Smooth muscle cell (in vitro differentiated cells): ENCODE measurements at regions not wholly inside any gene's neighbourhood (a gene's known extent, or its start where the extent isn't known, plus 50 kb on each side); places are given as distances from the start of the nearest gene placed in this dataset.

Experiments
- DNase-seq: peaks from one replicate; lab custom pipeline; 2025; ENCODE audit not compliant: unreplicated experiment; lab: John Stamatoyannopoulos, UW
- H2AFZ ChIP-seq: fragments of 200-600 bp; sonication (generic); 2 replicates; pipeline ENCODE4 v1.6.0; 2016; ENCODE audit warnings: antibody characterized with exemption, low read depth, mild to moderate bottlenecking
- H3F3A ChIP-seq: fragments of 200-600 bp; sonication (generic); 2 replicates; pipeline ENCODE4 v1.6.0; 2017; ENCODE audit warnings: antibody characterized with exemption, low read depth
- H3K27ac ChIP-seq: fragments of 200-600 bp; sonication (generic); 2 replicates; pipeline ENCODE4 v1.5.1; 2016; ENCODE audit warnings: low read depth, mild to moderate bottlenecking
- H3K27me3 ChIP-seq: fragments of 200-600 bp; sonication (generic); 2 replicates; pipeline ENCODE4 v1.6.1; 2016; ENCODE audit warnings: low read depth, mild to moderate bottlenecking
- H3K36me3 ChIP-seq: fragments of 200-600 bp; sonication (generic); 2 replicates; pipeline ENCODE4 v1.5.1; 2016; ENCODE audit warnings: low read depth
- H3K4me1 ChIP-seq: fragments of 200-600 bp; sonication (generic); 2 replicates; pipeline ENCODE4 v1.5.1; 2016; ENCODE audit warnings: low read depth
- H3K4me2 ChIP-seq: fragments of 200-600 bp; sonication (generic); 2 replicates; pipeline ENCODE4 v1.6.0; 2016; ENCODE audit warnings: mild to moderate bottlenecking
- H3K4me3 ChIP-seq: fragments of 200-600 bp; sonication (generic); 2 replicates; pipeline ENCODE4 v1.5.1; 2016; ENCODE audit warnings: mild to moderate bottlenecking
- H3K79me2 ChIP-seq: fragments of 200-600 bp; sonication (generic); 2 replicates; pipeline ENCODE4 v1.6.0; 2016; ENCODE audit warnings: low read depth, mild to moderate bottlenecking
- H3K9ac ChIP-seq: fragments of 200-600 bp; sonication (generic); 2 replicates; pipeline ENCODE4 v1.6.0; 2016; ENCODE audit warnings: low read depth
- H3K9me3 ChIP-seq: fragments of 200-600 bp; sonication (generic); replicated peaks from 2 replicates; pipeline ENCODE4 v1.5.1; 2016; ENCODE audit warnings: low read depth
- H4K20me1 ChIP-seq: fragments of 200-600 bp; sonication (generic); 2 replicates; pipeline ENCODE4 v1.6.0; 2016; ENCODE audit warnings: low read depth
- CTCF ChIP-seq: fragments of 200-600 bp; sonication (generic); IDR thresholded peaks from 2 replicates; pipeline ENCODE4 v1.5.1; 2017; ENCODE audit warnings: borderline replicate concordance, mild to moderate bottlenecking, antibody characterized with exemption; ENCODE audit not compliant: insufficient read depth, poor library complexity, severe bottlenecking
- WGBS: methylation state at CpG from one replicate; pipeline ENCODE4 v1.1.7; 2016; ENCODE audit warnings: low lambda C conversion rate; 5-methylcytosine and 5-hydroxymethylcytosine counted together

GRCh38 chr5:163089926-163090325, 347.5 kb upstream of the CCNG1 start:
- no peak overlapping the region for H3K4me3 ChIP-seq
- H3K9me3 ChIP-seq: no peaks in the 10 kb centered on the region
- TF ChIP-seq CTCF: no peak
- H3F3A ChIP-seq: no peaks in the 10 kb centered on the region
- no peaks in the 10 kb centered on the region for H3K36me3 ChIP-seq
- no peaks in the 10 kb centered on the region for H4K20me1 ChIP-seq
- H3K4me2 ChIP-seq: no peak overlapping the region
- WGBS: 94% methylated on average over 1 of the region's 1 CpG
- peaks cover 12% of the 10 kb centered on the region for H3K4me1 ChIP-seq
- no peaks in the 10 kb centered on the region for H3K27me3 ChIP-seq
- H3K27ac ChIP-seq: no peak overlapping the region
- H3K79me2 ChIP-seq: no peaks in the 10 kb centered on the region
- DNase-seq: no peak
- no peak overlapping the region for H3K9ac ChIP-seq
- H2AFZ ChIP-seq: no peak overlapping the region

- H3K79me2 ChIP-seq: no peaks in the 10 kb centered on the region
- H3K4me2 ChIP-seq: no peak overlapping the region
- TF ChIP-seq CTCF: no peak
Measured at GRCh38 chr5:163094492-163095180, 342.8 kb upstream of the CCNG1 start.

GRCh38 chr5:163104464-163104863, 332.9 kb upstream of the CCNG1 start:
- no peak for DNase-seq
- Histone ChIP-seq H3K9me3 (no peaks in the 10 kb centered on the region), H3F3A (no peaks in the 10 kb centered on the region), H4K20me1 (no peaks in the 10 kb centered on the region), H3K27ac (no peak overlapping the region), H3K4me3 (no peak overlapping the region), H2AFZ (no peak overlapping the region), H3K27me3 (no peaks in the 10 kb centered on the region), H3K4me2 (no peak overlapping the region), H3K4me1 (no peaks in the 10 kb centered on the region), H3K36me3 (no peaks in the 10 kb centered on the region), H3K9ac (no peak overlapping the region), H3K79me2 (no peaks in the 10 kb centered on the region)
- whole genome bisulfite sequencing: 51% methylated on average over 5 of the region's 5 CpGs
- no peak for TF ChIP-seq CTCF

More at GRCh38 chr5:163094492-163095180, 342.8 kb upstream of the CCNG1 start:
- Histone ChIP-seq H3K9ac (no peak overlapping the region), H3K4me1 (peaks cover 2% of the 10 kb centered on the region), H4K20me1 (no peaks in the 10 kb centered on the region), H3F3A (no peaks in the 10 kb centered on the region), H3K36me3 (no peaks in the 10 kb centered on the region), H3K4me3 (no peak overlapping the region), H3K9me3 (no peaks in the 10 kb centered on the region), H2AFZ (no peak overlapping the region), H3K27me3 (no peaks in the 10 kb centered on the region), H3K27ac (no peak overlapping the region)
- no peak for DNase-seq
- 73% methylated on average over 8 of the region's 8 CpGs for WGBS

- H3F3A ChIP-seq: no peaks in the 10 kb centered on the region
- H3K4me1 ChIP-seq: no peaks in the 10 kb centered on the region
- H3K27ac ChIP-seq: no peak overlapping the region
- H2AFZ ChIP-seq: no peak overlapping the region
- H3K4me2 ChIP-seq: no peak overlapping the region
- no peak for DNase-seq
- no peaks in the 10 kb centered on the region for H3K27me3 ChIP-seq
- H4K20me1 ChIP-seq: no peaks in the 10 kb centered on the region
- H3K9me3 ChIP-seq: no peaks in the 10 kb centered on the region
- WGBS: 50% methylated on average over 2 of the region's 2 CpGs
- no peak overlapping the region for H3K4me3 ChIP-seq
- no peak overlapping the region for H3K9ac ChIP-seq
- no peaks in the 10 kb centered on the region for H3K36me3 ChIP-seq
- no peak for TF ChIP-seq CTCF
- no peaks in the 10 kb centered on the region for H3K79me2 ChIP-seq
Measured at GRCh38 chr5:163105456-163105855, 331.9 kb upstream of the CCNG1 start.
